Astrocyte (in vitro differentiated cells and primary cell): ENCODE measurements at regions not wholly inside any gene's neighbourhood (a gene's known extent, or its start where the extent isn't known, plus 50 kb on each side); places are given as distances from the start of the nearest gene placed in this dataset.

ENCODE experiments used
- DNase-seq: peaks from one replicate; pipeline ENCODE4 v3.0.0-alpha.2; 2010; ENCODE audit warnings: low read depth
- FAIRE-seq: peaks from 2 replicates; lab custom pipeline; 2011; peaks lifted over from hg19 to GRCh38; lab: Jason Lieb, UNC
- H2AFZ ChIP-seq: 2 replicates; pipeline ENCODE4 v1.6.0; 2012; ENCODE audit warnings: low read depth, low read length, inconsistent platforms
- H3K27ac ChIP-seq: 2 replicates; pipeline ENCODE4 v1.5.1; 2011; ENCODE audit warnings: low read depth, low read length, inconsistent platforms
- H3K27me3 ChIP-seq: 2 replicates; pipeline ENCODE4 v1.6.0; 2011; ENCODE audit warnings: low read length, inconsistent platforms; ENCODE audit not compliant: insufficient read depth
- H3K36me3 ChIP-seq: 2 replicates; pipeline ENCODE4 v1.5.1; 2011; ENCODE audit warnings: low read length, inconsistent platforms; ENCODE audit not compliant: insufficient read depth
- H3K4me1 ChIP-seq: 2 replicates; pipeline ENCODE4 v1.5.1; 2011; ENCODE audit warnings: low read length, inconsistent platforms; ENCODE audit not compliant: insufficient read depth
- H3K4me2 ChIP-seq: 2 replicates; pipeline ENCODE4 v1.6.0; 2012; ENCODE audit warnings: low read length, inconsistent platforms
- H3K4me3 ChIP-seq: 2 replicates; pipeline ENCODE4 v1.5.1; 2011; ENCODE audit warnings: low read depth, mild to moderate bottlenecking, low read length, inconsistent platforms; ENCODE audit not compliant: insufficient read depth
- H3K79me2 ChIP-seq: 2 replicates; pipeline ENCODE4 v1.6.0; 2012; ENCODE audit warnings: mild to moderate bottlenecking, low read length, inconsistent platforms; ENCODE audit not compliant: insufficient read depth
- H3K9ac ChIP-seq: 2 replicates; pipeline ENCODE4 v1.6.0; 2012; ENCODE audit warnings: mild to moderate bottlenecking, low read length, inconsistent platforms
- H3K9me3 ChIP-seq: 2 replicates; pipeline ENCODE4 v1.5.1; 2012; ENCODE audit warnings: low read depth, mild to moderate bottlenecking, low read length, inconsistent platforms; ENCODE audit not compliant: insufficient read depth
- H4K20me1 ChIP-seq: 2 replicates; pipeline ENCODE4 v1.6.0; 2012; ENCODE audit warnings: low read length, inconsistent platforms; ENCODE audit not compliant: insufficient read depth
- H3K27ac Mint-ChIP-seq: one replicate; pipeline ENCODE4 v1.8.0; 2021; ENCODE audit warnings: mild to moderate bottlenecking, mixed read lengths; ENCODE audit not compliant: unreplicated experiment
- H3K27me3 Mint-ChIP-seq: one replicate; pipeline ENCODE4 v1.8.0; 2021; ENCODE audit warnings: low read depth, mixed read lengths; ENCODE audit not compliant: unreplicated experiment
- H3K36me3 Mint-ChIP-seq: one replicate; pipeline ENCODE4 v1.8.0; 2021; ENCODE audit warnings: low read depth, mixed read lengths; ENCODE audit not compliant: unreplicated experiment
- H3K4me1 Mint-ChIP-seq: one replicate; pipeline ENCODE4 v1.8.0; 2021; ENCODE audit warnings: low read depth, mixed read lengths; ENCODE audit not compliant: unreplicated experiment
- H3K4me3 Mint-ChIP-seq: one replicate; pipeline ENCODE4 v1.8.0; 2021; ENCODE audit warnings: mild to moderate bottlenecking, moderate library complexity, mixed read lengths; ENCODE audit not compliant: unreplicated experiment
- H3K9me3 Mint-ChIP-seq: one replicate; pipeline ENCODE4 v1.8.0; 2021; ENCODE audit warnings: mild to moderate bottlenecking, mixed read lengths; ENCODE audit not compliant: unreplicated experiment
- EZH2 ChIP-seq: IDR thresholded peaks from 2 replicates; pipeline ENCODE4 v1.6.1; 2012; ENCODE audit warnings: mild to moderate bottlenecking, low read length, inconsistent platforms; ENCODE audit not compliant: insufficient read depth
- TF ChIP-seq, protein P1 (sequence below): IDR thresholded peaks from 2 replicates; pipeline ENCODE4 v1.5.1; 2011; ENCODE audit warnings: low read depth, mild to moderate bottlenecking, inconsistent platforms, low read length, moderate library complexity; ENCODE audit not compliant: insufficient read depth

GRCh38 chr16:79740252-79740651 is 139.7 kb upstream of the MAF start:
- Histone ChIP-seq H3K27me3 (no peaks in the 10 kb centered on the region), H3K9me3 (no peaks in the 10 kb centered on the region), H3K79me2 (no peaks in the 10 kb centered on the region), H3K27ac (no peak overlapping the region), H3K9ac (no peak overlapping the region), H3K36me3 (no peaks in the 10 kb centered on the region), H2AFZ (no peak overlapping the region), H3K4me2 (no peak overlapping the region), H4K20me1 (no peaks in the 10 kb centered on the region), H3K4me1 (no peaks in the 10 kb centered on the region), H3K4me3 (no peak overlapping the region)
- no peak for FAIRE-seq
- no peaks in the 10 kb centered on the region for H3K27me3 Mint-ChIP-seq
- H3K36me3 Mint-ChIP-seq, result no peaks in the 10 kb centered on the region
- H3K27ac Mint-ChIP-seq, result no peak overlapping the region
- TF ChIP-seq, protein P1, sequence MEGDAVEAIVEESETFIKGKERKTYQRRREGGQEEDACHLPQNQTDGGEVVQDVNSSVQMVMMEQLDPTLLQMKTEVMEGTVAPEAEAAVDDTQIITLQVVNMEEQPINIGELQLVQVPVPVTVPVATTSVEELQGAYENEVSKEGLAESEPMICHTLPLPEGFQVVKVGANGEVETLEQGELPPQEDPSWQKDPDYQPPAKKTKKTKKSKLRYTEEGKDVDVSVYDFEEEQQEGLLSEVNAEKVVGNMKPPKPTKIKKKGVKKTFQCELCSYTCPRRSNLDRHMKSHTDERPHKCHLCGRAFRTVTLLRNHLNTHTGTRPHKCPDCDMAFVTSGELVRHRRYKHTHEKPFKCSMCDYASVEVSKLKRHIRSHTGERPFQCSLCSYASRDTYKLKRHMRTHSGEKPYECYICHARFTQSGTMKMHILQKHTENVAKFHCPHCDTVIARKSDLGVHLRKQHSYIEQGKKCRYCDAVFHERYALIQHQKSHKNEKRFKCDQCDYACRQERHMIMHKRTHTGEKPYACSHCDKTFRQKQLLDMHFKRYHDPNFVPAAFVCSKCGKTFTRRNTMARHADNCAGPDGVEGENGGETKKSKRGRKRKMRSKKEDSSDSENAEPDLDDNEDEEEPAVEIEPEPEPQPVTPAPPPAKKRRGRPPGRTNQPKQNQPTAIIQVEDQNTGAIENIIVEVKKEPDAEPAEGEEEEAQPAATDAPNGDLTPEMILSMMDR, result no peak
- no peak for TF ChIP-seq EZH2
- H3K4me3 Mint-ChIP-seq, result no peak overlapping the region
- H3K4me1 Mint-ChIP-seq, result no peaks in the 10 kb centered on the region
- H3K9me3 Mint-ChIP-seq, result peaks cover 5% of the 10 kb centered on the region
- DNase-seq, result no peak

DNA sequence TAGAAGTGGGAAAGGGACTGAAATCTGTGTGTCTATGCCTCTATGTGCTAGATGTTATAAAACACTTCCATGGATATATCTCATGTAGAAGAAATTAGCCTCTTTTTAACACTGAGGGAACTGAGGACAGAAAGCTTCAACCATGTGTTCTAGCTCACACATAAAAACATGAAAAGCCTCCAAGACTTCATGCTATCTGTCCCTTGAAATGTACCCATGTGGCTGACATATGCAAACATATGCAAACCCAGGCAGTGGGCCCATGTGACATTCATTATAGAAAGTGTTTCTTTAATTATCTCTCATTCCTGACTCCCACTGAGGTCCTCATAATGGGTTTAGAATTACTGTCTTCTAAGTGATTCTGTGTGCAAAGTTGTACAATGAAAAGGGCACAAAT is 134.7 kb upstream of the MAF start:
- H3K4me1 Mint-ChIP-seq, result no peaks in the 10 kb centered on the region
- no peak overlapping the region for H3K4me3 Mint-ChIP-seq
- Histone ChIP-seq H3K27me3 (no peaks in the 10 kb centered on the region), H3K36me3 (no peaks in the 10 kb centered on the region), H3K4me3 (no peak overlapping the region), H3K4me1 (no peaks in the 10 kb centered on the region), H3K79me2 (no peaks in the 10 kb centered on the region), H2AFZ (no peak overlapping the region), H3K9ac (no peak overlapping the region), H3K27ac (no peak overlapping the region), H3K4me2 (no peak overlapping the region), H4K20me1 (no peaks in the 10 kb centered on the region), H3K9me3 (no peaks in the 10 kb centered on the region)
- H3K9me3 Mint-ChIP-seq, result peaks cover 6% of the 10 kb centered on the region
- DNase-seq (no peak), FAIRE-seq (no peak)
- H3K36me3 Mint-ChIP-seq, result no peaks in the 10 kb centered on the region
- no peak for TF ChIP-seq EZH2
- TF ChIP-seq, protein P1, result no peak
- peaks cover 2% of the 10 kb centered on the region for H3K27me3 Mint-ChIP-seq
- H3K27ac Mint-ChIP-seq, result no peak overlapping the region

- Mint-ChIP-seq H3K9me3 (peaks cover 9% of the 10 kb centered on the region), H3K4me3 (no peak overlapping the region), H3K27ac (no peak overlapping the region), H3K4me1 (no peaks in the 10 kb centered on the region), H3K36me3 (no peaks in the 10 kb centered on the region), H3K27me3 (peaks cover 2% of the 10 kb centered on the region)
- no peaks in the 10 kb centered on the region for H3K27me3 ChIP-seq
- TF ChIP-seq EZH2, result no peak
- H3K4me1 ChIP-seq, result no peaks in the 10 kb centered on the region
- H3K36me3 ChIP-seq, result no peaks in the 10 kb centered on the region
- H4K20me1 ChIP-seq, result no peaks in the 10 kb centered on the region
- DNase-seq (no peak), FAIRE-seq (no peak)
- no peak overlapping the region for H3K9ac ChIP-seq
- no peak overlapping the region for H3K4me3 ChIP-seq
- H3K27ac ChIP-seq, result no peak overlapping the region
- H3K79me2 ChIP-seq, result no peaks in the 10 kb centered on the region
- H3K9me3 ChIP-seq, result no peaks in the 10 kb centered on the region
- H2AFZ ChIP-seq, result no peak overlapping the region
- no peak overlapping the region for H3K4me2 ChIP-seq
Observed at GRCh38 chr16:79734721-79735120, 134.2 kb upstream of the MAF start.
